ENCODE measurements at regions not wholly inside any gene's neighbourhood (a gene's known extent, or its start where the extent isn't known, plus 50 kb on each side); places are given as distances from the start of the nearest gene placed in this dataset.
"Not testable (repeated sequence)": the region's sequence is repeated elsewhere in the genome, so short reads cannot be mapped to it uniquely, and the experiment has no call there.

DNA sequence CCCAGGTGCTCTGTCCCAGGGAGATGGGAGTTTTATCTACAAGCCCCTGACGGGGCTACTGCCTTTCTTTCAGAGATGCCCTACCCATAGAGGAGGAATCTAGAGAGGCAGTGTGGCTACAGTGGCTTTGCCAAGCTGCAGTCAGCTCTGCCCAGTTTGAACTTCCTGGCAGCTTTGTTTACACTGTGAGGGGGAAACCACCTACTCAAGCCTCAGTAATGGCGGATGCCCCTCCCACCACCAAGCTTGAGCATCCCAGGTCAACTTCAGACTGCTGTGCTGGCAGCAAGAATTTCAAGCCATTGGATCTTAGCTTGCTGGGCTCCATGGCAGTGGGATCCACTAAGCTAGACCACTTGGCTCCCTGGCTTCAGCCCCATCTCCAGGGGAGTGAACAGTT, 53.1 kb upstream of the TMEM252 start:
- not testable (repeated sequence) for H3K4me1 ChIP-seq; H3K4me3 ChIP-seq; H3K27ac ChIP-seq; ATAC-seq (ENCODE audit: low FRiP score in 2 of 2); H3K36me3 ChIP-seq; H3K9me3 ChIP-seq; H3K27me3 ChIP-seq
- peak in 1 of 2 donors; percentile 65 for DNase-seq
- WGBS, 2 donors = 64% methylated on average over 2 of the region's 2 CpGs; no CpG with 5 or more reads in 1 of the 2 donors

DNA sequence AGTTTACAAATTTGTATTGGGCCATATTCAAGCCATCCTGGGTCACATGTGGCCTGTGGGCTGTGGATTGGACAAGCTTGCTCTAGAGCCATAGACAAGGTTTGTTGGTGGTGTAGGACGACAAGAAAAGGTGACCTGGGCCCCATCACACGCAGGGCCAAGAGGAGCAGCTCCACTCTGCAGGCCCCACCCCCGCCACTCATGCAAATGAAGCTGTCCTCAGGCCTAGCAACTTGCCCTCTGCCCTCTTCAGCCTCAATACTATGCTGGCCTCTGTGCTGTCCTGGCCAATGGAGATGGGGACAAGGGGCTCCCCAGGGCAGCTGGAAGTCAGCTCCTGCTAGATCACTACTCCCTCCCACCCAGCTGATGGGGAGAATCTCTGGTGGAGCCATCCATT, 55.2 kb upstream of the TMEM252 start:
- H3K36me3 ChIP-seq = no peaks in the 10 kb centered on the region
- WGBS, 2 donors = 77 to 89% methylated on average over 3 of the region's 3 CpGs
- no peaks in the 10 kb centered on the region for H3K4me1 ChIP-seq
- no peak for ATAC-seq (ENCODE audit: low FRiP score in 2 of 2)
- TF ChIP-seq POLR2A (IDR thresholded peaks at IDR 0.05) (no peak), EP300 (IDR thresholded peaks at IDR 0.05) (no peak), POLR2AphosphoS5 (IDR thresholded peaks at IDR 0.05) (no peak)
- TF ChIP-seq, protein P1, sequence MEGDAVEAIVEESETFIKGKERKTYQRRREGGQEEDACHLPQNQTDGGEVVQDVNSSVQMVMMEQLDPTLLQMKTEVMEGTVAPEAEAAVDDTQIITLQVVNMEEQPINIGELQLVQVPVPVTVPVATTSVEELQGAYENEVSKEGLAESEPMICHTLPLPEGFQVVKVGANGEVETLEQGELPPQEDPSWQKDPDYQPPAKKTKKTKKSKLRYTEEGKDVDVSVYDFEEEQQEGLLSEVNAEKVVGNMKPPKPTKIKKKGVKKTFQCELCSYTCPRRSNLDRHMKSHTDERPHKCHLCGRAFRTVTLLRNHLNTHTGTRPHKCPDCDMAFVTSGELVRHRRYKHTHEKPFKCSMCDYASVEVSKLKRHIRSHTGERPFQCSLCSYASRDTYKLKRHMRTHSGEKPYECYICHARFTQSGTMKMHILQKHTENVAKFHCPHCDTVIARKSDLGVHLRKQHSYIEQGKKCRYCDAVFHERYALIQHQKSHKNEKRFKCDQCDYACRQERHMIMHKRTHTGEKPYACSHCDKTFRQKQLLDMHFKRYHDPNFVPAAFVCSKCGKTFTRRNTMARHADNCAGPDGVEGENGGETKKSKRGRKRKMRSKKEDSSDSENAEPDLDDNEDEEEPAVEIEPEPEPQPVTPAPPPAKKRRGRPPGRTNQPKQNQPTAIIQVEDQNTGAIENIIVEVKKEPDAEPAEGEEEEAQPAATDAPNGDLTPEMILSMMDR (IDR thresholded peaks at IDR 0.05) = no peak
- no peak overlapping the region for H3K4me3 ChIP-seq
- no peaks in the 10 kb centered on the region for H3K9me3 ChIP-seq
- no peak for DNase-seq
- H3K27ac ChIP-seq = no peak overlapping the region
- no peaks in the 10 kb centered on the region for H3K27me3 ChIP-seq

DNA sequence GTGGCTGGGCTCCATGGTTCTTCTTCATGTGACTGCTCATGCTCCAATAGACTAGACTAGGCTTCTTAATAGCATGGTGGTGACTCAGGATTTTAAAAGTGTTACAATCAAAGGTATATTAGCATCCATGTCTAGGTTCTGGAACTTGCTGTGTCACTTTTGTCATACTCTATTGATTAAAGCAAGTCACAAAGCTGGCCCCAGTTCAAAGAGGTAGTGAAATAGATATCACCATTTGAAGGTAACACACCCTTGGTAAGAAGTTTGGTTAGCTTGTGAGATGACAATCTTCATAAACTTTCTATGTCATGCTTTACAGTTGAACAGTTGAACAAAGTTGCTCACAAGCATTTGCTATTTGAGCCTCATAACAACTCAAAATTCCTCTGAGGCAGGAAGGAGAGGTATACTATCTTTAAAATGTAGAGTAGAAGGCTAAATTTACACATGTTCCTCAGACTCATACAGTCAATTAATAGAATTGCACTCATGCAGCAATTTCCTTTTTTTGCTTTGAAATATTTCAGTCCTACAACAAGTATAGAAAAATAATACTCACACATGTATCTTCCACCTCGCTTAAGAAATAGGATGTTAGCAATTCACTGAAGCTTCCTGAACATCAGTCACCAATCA, 56.8 kb upstream of the TMEM252 start:
- Histone ChIP-seq H3K4me3 (no peak overlapping the region), H3K27ac (no peak overlapping the region), H3K4me1 (no peaks in the 10 kb centered on the region), H3K9me3 (no peaks in the 10 kb centered on the region), H3K27me3 (no peaks in the 10 kb centered on the region), H3K36me3 (no peaks in the 10 kb centered on the region)
- WGBS, 2 donors = 52 to 55% methylated on average over 1 of the region's 1 CpG
- TF ChIP-seq EP300 (IDR thresholded peaks at IDR 0.05) (no peak), POLR2AphosphoS5 (IDR thresholded peaks at IDR 0.05) (no peak), POLR2A (IDR thresholded peaks at IDR 0.05) (no peak)
- TF ChIP-seq, protein P1 (IDR thresholded peaks at IDR 0.05) = no peak
- ATAC-seq (ENCODE audit: low FRiP score in 2 of 2) (no peak), DNase-seq (no peak)

DNA sequence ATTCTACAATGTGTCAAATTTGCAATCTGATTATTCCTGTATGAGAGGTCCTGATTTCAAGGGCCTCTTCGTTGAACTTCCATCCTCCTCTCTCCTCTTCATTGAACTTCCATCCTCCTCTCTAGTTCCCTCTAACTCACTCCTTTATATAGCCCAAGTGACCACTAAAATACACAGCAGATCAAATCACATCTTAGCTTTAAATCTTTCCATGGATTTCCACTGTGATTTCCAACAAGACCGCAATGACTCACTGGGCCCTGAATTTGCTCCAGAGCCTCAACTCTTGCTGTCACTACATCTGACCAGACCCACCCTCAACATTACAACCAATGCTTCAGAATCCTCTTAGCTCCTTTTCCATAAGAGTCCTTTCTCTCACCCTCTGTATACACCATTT, 59.1 kb upstream of the TMEM252 start:
- H3K27me3 ChIP-seq = no peaks in the 10 kb centered on the region
- ATAC-seq (ENCODE audit: low FRiP score in 2 of 2) = no peak
- no peaks in the 10 kb centered on the region for H3K9me3 ChIP-seq
- TF ChIP-seq POLR2A (IDR thresholded peaks at IDR 0.05) (no peak), POLR2AphosphoS5 (IDR thresholded peaks at IDR 0.05) (no peak), EP300 (IDR thresholded peaks at IDR 0.05) (no peak)
- TF ChIP-seq, protein P1 (IDR thresholded peaks at IDR 0.05) = no peak
- H3K36me3 ChIP-seq = no peaks in the 10 kb centered on the region
- no peak for DNase-seq
- no peaks in the 10 kb centered on the region for H3K4me1 ChIP-seq
- 83 to 92% methylated on average over 2 of the region's 2 CpGs for WGBS, 2 donors
- H3K27ac ChIP-seq = no peak overlapping the region
- H3K4me3 ChIP-seq = no peak overlapping the region

DNA sequence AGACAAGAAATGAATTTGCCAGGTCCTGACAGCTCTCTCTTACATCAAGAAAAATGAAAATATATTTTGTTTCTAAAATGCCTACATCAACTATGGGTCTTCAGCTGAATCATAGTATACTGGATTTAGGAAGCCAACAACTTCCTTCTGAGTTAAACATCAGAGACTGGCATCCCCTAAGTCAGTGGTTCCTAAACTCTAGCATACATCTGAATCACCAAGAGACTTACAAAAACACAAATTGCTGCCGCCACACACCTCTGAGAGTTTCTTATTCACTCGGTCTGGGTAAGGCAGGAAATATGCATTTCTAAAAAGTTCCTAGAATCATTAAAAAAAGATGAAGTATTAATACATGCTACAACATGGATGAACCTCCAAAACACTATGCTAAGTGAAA, 60.4 kb upstream of the TMEM252 start:
- Histone ChIP-seq H3K4me1 (no peaks in the 10 kb centered on the region), H3K9me3 (no peaks in the 10 kb centered on the region), H3K36me3 (no peaks in the 10 kb centered on the region), H3K27me3 (no peaks in the 10 kb centered on the region), H3K4me3 (no peak overlapping the region), H3K27ac (no peak overlapping the region)
- WGBS, 2 donors = 62 to 64% methylated on average over 2 of the region's 2 CpGs
- no peak for ATAC-seq (ENCODE audit: low FRiP score in 2 of 2)
- no peak for DNase-seq
- TF ChIP-seq, protein P1 (IDR thresholded peaks at IDR 0.05) = no peak
- TF ChIP-seq EP300 (IDR thresholded peaks at IDR 0.05) (no peak), POLR2AphosphoS5 (IDR thresholded peaks at IDR 0.05) (no peak), POLR2A (IDR thresholded peaks at IDR 0.05) (no peak)
